HepG2 (cell line): ENCODE measurements at regions not wholly inside any gene's neighbourhood (a gene's known extent, or its start where the extent isn't known, plus 50 kb on each side); places are given as distances from the start of the nearest gene placed in this dataset.

Experiments
- ATAC-seq: fragments of 200-7000 bp; cut with Tn5 transposase; 3 replicates; pipeline ENCODE4 v1.9.1; 2020; ENCODE audit warnings: mild to moderate bottlenecking, moderate library complexity
- BruUV-seq: library from RNA; stranded (reverse); fragments of 400-500 nt; replicated peaks from 2 replicates; lab custom pipeline; 2021; lab: Mats Ljungman, UMichigan
- CTCF ChIA-PET: fragments of 300-600 bp; formaldehyde crosslinking; extraction: SDS; loops from one replicate; lab custom pipeline; 2021; ENCODE audit warnings: low total read pairs, inconsistent platforms, low intra/inter-chr PET ratio; lab: Yijun Ruan, JAX
- POLR2A ChIA-PET: fragments of 350-600 bp; sonication (Branson Sonifier 250); formaldehyde crosslinking; loops from one replicate; lab custom pipeline; 2020; ENCODE audit warnings: antibody characterized with exemption, inconsistent platforms; lab: Yijun Ruan, JAX
- DNase-seq: peaks from one replicate; pipeline ENCODE4 v3.0.0-alpha.2; 2015; ENCODE audit warnings: low spot score
- FAIRE-seq: peaks from 3 replicates; lab custom pipeline; 2011; peaks lifted over from hg19 to GRCh38; lab: Jason Lieb, UNC
- H2AFZ ChIP-seq: one replicate; pipeline ENCODE4 v1.6.1; 2011; ENCODE audit warnings: low read length, inconsistent platforms
- H3K27ac ChIP-seq: fragments of 300-600 bp; 3 replicates; pipeline ENCODE4 v1.8.0; 2011; ENCODE audit warnings: mixed run types, mild to moderate bottlenecking, mixed read lengths, low read length, inconsistent platforms; ENCODE audit not compliant: insufficient read depth; ENCODE audit errors: extremely low read length
- H3K27me3 ChIP-seq, 2 experiments: fragments of 200-600 bp in 1 of 2; 2 replicates in 1 of 2; 3 replicates in 1 of 2; pipeline versions ENCODE4 v1.6.0 to v1.8.0; 2011; ENCODE audit warnings: low read length in 2 of 2, mild to moderate bottlenecking in 2 of 2, moderate library complexity in 2 of 2, inconsistent platforms in 1 of 2; ENCODE audit not compliant: insufficient read depth in 2 of 2, control insufficient read depth in 1 of 2
- H3K36me3 ChIP-seq, 2 experiments: fragments of 200-600 bp in 1 of 2; replicated peaks in 1 of 2; 2 replicates in 1 of 2; 3 replicates in 1 of 2; pipeline versions ENCODE4 v1.5.1 to v1.8.0; 2011; ENCODE audit warnings: low read length in 2 of 2, inconsistent platforms in 1 of 2; ENCODE audit not compliant: insufficient read depth in 2 of 2, control insufficient read depth in 1 of 2
- H3K4me1 ChIP-seq: 2 replicates; pipeline ENCODE4 v1.5.1; 2012; ENCODE audit warnings: low read length, inconsistent platforms; ENCODE audit not compliant: insufficient read depth
- H3K4me2 ChIP-seq: 2 replicates; pipeline ENCODE4 v1.6.0; 2011; ENCODE audit warnings: low read depth, low read length, inconsistent platforms
- H3K4me3 ChIP-seq, 3 experiments: fragments of 200-600 bp in 1 of 3; sonication (generic), shearing (Covaris generic) in 1 of 3; replicated peaks in 1 of 3; 2 replicates each; pipeline ENCODE4 v1.5.1; 2011 to 2016; ENCODE audit warnings: low read length in 3 of 3, inconsistent platforms in 2 of 3, low read depth in 2 of 3, mild to moderate bottlenecking in 2 of 3, control low read depth in 1 of 3, mixed read lengths in 1 of 3; ENCODE audit not compliant: insufficient read depth in 1 of 3
- H3K79me2 ChIP-seq: one replicate; pipeline ENCODE4 v1.6.1; 2011; ENCODE audit warnings: low read length, inconsistent platforms; ENCODE audit not compliant: insufficient read depth
- H3K9ac ChIP-seq: 2 replicates; pipeline ENCODE4 v1.6.0; 2011; ENCODE audit warnings: mild to moderate bottlenecking, low read depth, low read length, inconsistent platforms; ENCODE audit not compliant: insufficient read depth
- H3K9me3 ChIP-seq: 2 replicates; pipeline ENCODE4 v1.5.1; 2012; ENCODE audit warnings: mild to moderate bottlenecking, low read length
- H4K20me1 ChIP-seq: 2 replicates; pipeline ENCODE4 v1.6.0; 2011; ENCODE audit warnings: inconsistent platforms, mild to moderate bottlenecking, low read length, moderate library complexity; ENCODE audit not compliant: insufficient read depth
- CEBPB ChIP-seq: IDR thresholded peaks from 2 replicates; pipeline ENCODE4 v1.6.1; 2011; ENCODE audit warnings: low read depth, low read length, improper control_type of control experiment, borderline replicate concordance
- DMAP1 ChIP-seq: IDR thresholded peaks from 2 replicates; pipeline ENCODE4 v1.6.1; 2016
- ETV5 ChIP-seq: IDR thresholded peaks from 2 replicates; pipeline ENCODE4 v1.6.1; 2018; ENCODE audit warnings: missing biosample characterization, missing genetic modification reagents, inconsistent platforms, borderline replicate concordance
- JDP2 ChIP-seq: sonication (generic); formaldehyde crosslinking; IDR thresholded peaks from 2 replicates; pipeline ENCODE4 v1.8.1; 2022; ENCODE audit warnings: missing genetic modification reagents, borderline replicate concordance
- NONO ChIP-seq, 2 experiments: fragments of 450-650 bp in 1 of 2; sonication (generic) in 1 of 2; formaldehyde crosslinking in 1 of 2; IDR thresholded peaks in 1 of 2; conservative IDR thresholded peaks in 1 of 2; 2 replicates each; pipeline versions ENCODE4 v1.6.1 to v1.8.0; 2017 to 2022; ENCODE audit warnings: mild to moderate bottlenecking in 1 of 2, missing genetic modification reagents in 1 of 2, moderate library complexity in 1 of 2
- NR2F1 ChIP-seq, 2 experiments: fragments of 450-650 bp in 1 of 2; formaldehyde crosslinking in 1 of 2; IDR thresholded peaks; 2 replicates each; pipeline versions ENCODE4 v1.5.0 to v1.6.1; 2016 to 2020; ENCODE audit warnings: mild to moderate bottlenecking in 1 of 2, missing compliant biosample characterization in 1 of 2, missing genetic modification reagents in 1 of 2, moderate library complexity in 1 of 2
- ZBTB8A ChIP-seq: sonication (generic); formaldehyde crosslinking; IDR thresholded peaks from 2 replicates; pipeline ENCODE4 v1.4.0; 2020; ENCODE audit warnings: mild to moderate bottlenecking, low read depth, missing genetic modification reagents, borderline replicate concordance
- ZNF556 ChIP-seq: sonication (generic); formaldehyde crosslinking; IDR thresholded peaks from 2 replicates; pipeline ENCODE4 v1.4.0; 2020; ENCODE audit warnings: mild to moderate bottlenecking, missing genetic modification reagents, borderline replicate concordance
- WGBS: methylation state at CpG from one replicate; pipeline ENCODE4 v1.1.6; 2017; ENCODE audit warnings: low lambda C conversion rate; 5-methylcytosine and 5-hydroxymethylcytosine counted together
- in situ Hi-C: cut with HindIII; loops from 2 replicates; pipeline ENCODE4 v1.10.0; 2017; ENCODE audit warnings: low pct_unique_long_range_greater_than_20kb; ENCODE audit not compliant: extremely low pct_ligation_motif_present
- intact Hi-C: fragments of 100-400 bp; cut with micrococcal nuclease; formaldehyde crosslinking; loops from one replicate; pipeline ENCODE4 v1.10.0; 2022; ENCODE audit not compliant: unreplicated experiment
- TF ChIP-seq, protein P1 (sequence below): sonication (generic); formaldehyde crosslinking; IDR thresholded peaks from 2 replicates; pipeline ENCODE4 v1.4.0; 2020; ENCODE audit warnings: missing genetic modification reagents

DNA sequence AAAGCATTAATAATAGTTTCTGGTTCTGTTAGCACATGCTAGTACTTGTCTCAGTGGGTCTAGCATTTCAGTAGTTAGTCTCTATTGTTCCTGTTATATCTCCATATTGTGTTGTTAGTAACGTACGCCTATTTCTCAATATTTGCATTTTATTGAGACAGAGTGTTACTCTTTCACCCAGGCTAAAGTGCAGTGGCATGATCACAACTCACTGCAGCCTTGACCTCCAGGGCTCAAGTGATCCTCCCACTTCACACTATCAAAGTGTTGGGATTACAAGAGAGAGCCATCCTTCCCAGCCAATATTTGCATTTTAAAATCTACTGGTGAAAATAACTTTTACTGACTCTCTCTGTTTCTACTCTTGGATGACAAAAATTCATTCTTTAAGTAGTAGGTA is 154.6 kb upstream of the PRR20A start:
- ChIA-PET CTCF (no interaction called here), POLR2A (no interaction called here)
- Histone ChIP-seq H3K27me3 (no peaks in the 10 kb centered on the region), H2AFZ (no peak overlapping the region), H4K20me1 (no peaks in the 10 kb centered on the region), H3K9ac (no peak overlapping the region), H3K9me3 (peaks cover 53% of the 10 kb centered on the region), H3K36me3 (no peaks in the 10 kb centered on the region), H3K4me3 (no peak overlapping the region), H3K79me2 (no peaks in the 10 kb centered on the region), H3K27ac (no peak overlapping the region), H3K4me2 (no peak overlapping the region), H3K4me1 (no peaks in the 10 kb centered on the region)
- WGBS, result 2% methylated on average over 2 of the region's 2 CpGs
- intact Hi-C loops (no loop called here), in situ Hi-C loops (no loop called here)
- ATAC-seq (no peak), DNase-seq (no peak), FAIRE-seq (no peak)
- no TSS peak for BruUV-seq
- TF ChIP-seq NONO (IDR thresholded peaks at IDR 0.05) (no peak), NONO (CRISPR knock-in tag; conservative IDR thresholded peaks at IDR 0.05) (no peak), NR2F1 (CRISPR knock-in tag; IDR thresholded peaks at IDR 0.05) (peak in 1 of 2 experiments; percentile 49; a peak in 1 of 4 replicates), CEBPB (peak; percentile 36; the same call in 1 of the 2 replicates)

DNA sequence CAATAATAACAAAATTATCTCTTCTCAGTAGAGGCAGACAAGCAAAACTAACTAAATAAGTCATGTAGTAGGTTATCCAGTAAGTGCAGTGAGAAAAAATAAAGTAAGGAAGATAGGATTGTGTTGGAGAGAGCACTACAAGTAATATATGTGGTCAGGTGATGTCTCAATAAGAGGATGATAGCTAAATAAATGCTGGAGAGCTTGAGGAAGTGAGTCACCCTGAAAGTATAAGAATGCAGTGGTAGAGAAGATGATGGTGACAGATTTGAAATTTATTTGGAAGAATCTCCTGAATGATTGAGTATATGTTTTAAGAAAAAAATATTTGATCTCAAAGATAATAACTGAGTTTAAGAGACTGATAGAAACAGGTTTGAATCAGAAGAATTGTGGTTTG is 152.2 kb upstream of the PRR20A start:
- no peak for ATAC-seq
- intact Hi-C loops, result no loop called here
- FAIRE-seq, result no peak

More for the DNA sequence above, 152.2 kb upstream of the PRR20A start:
- Histone ChIP-seq H3K79me2 (no peaks in the 10 kb centered on the region), H3K36me3 (no peaks in the 10 kb centered on the region), H3K9ac (no peak overlapping the region), H3K4me2 (no peak overlapping the region), H2AFZ (no peak overlapping the region), H3K4me3 (no peak overlapping the region), H3K27ac (no peak overlapping the region), H3K9me3 (peaks cover 62% of the 10 kb centered on the region), H3K4me1 (no peaks in the 10 kb centered on the region), H3K27me3 (no peaks in the 10 kb centered on the region), H4K20me1 (no peaks in the 10 kb centered on the region)
- in situ Hi-C loops, result no loop called here
- no peak for DNase-seq
- CTCF ChIA-PET, result no interaction called here
- no peak for TF ChIP-seq DMAP1 (CRISPR knock-in tag)
- TF ChIP-seq ZNF556 (CRISPR knock-in tag), result no peak
- TF ChIP-seq, protein P1, sequence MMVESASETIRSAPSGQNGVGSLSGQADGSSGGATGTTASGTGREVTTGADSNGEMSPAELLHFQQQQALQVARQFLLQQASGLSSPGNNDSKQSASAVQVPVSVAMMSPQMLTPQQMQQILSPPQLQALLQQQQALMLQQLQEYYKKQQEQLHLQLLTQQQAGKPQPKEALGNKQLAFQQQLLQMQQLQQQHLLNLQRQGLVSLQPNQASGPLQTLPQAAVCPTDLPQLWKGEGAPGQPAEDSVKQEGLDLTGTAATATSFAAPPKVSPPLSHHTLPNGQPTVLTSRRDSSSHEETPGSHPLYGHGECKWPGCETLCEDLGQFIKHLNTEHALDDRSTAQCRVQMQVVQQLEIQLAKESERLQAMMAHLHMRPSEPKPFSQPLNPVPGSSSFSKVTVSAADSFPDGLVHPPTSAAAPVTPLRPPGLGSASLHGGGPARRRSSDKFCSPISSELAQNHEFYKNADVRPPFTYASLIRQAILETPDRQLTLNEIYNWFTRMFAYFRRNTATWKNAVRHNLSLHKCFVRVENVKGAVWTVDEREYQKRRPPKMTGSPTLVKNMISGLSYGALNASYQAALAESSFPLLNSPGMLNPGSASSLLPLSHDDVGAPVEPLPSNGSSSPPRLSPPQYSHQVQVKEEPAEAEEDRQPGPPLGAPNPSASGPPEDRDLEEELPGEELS (CRISPR knock-in tag), result no peak
- TF ChIP-seq ZBTB8A (CRISPR knock-in tag), result no peak
- TF ChIP-seq JDP2, result no peak
- no peak for TF ChIP-seq ETV5 (CRISPR knock-in tag)
- BruUV-seq, result no TSS peak
- POLR2A ChIA-PET, result no interaction called here
